HEK293 (cell line): ENCODE measurements at regions not wholly inside any gene's neighbourhood (a gene's known extent, or its start where the extent isn't known, plus 50 kb on each side); places are given as distances from the start of the nearest gene placed in this dataset.

Source experiments
- CTCF ChIA-PET: fragments of 350-600 bp; formaldehyde crosslinking; extraction: SDS; loops from one replicate; lab custom pipeline; 2021; ENCODE audit warnings: antibody characterized with exemption; lab: Yijun Ruan, JAX
- POLR2A ChIA-PET: fragments of 300-600 bp; formaldehyde crosslinking; extraction: SDS; loops from one replicate; lab custom pipeline; 2020; ENCODE audit warnings: antibody characterized with exemption, inconsistent platforms; lab: Yijun Ruan, JAX
- H3K27ac ChIP-seq: fragments of 200-500 bp; sonication (Bioruptor generic); 2 replicates; pipeline ENCODE4 v1.5.1; 2014; ENCODE audit warnings: low read depth, low read length, control low read depth, inconsistent platforms; ENCODE audit errors: extremely low read depth
- H3K36me3 ChIP-seq, 2 experiments: fragments of 200-500 bp in 1 of 2; sonication (Bioruptor generic) in 1 of 2; 1 replicate in 1 of 2; 2 replicates in 1 of 2; pipeline ENCODE4 v1.5.1; 2014 to 2017; ENCODE audit warnings: inconsistent platforms in 2 of 2, low read length in 2 of 2; ENCODE audit not compliant: control insufficient read depth in 2 of 2, insufficient read depth in 1 of 2
- H3K4me1 ChIP-seq: fragments of 200-500 bp; sonication (Bioruptor generic); 2 replicates; pipeline ENCODE4 v1.5.1; 2014; ENCODE audit warnings: mild to moderate bottlenecking, low read length, inconsistent platforms; ENCODE audit not compliant: control insufficient read depth, insufficient read depth
- H3K4me3 ChIP-seq: 2 replicates; pipeline ENCODE4 v1.5.1; 2011; ENCODE audit warnings: low read depth, mild to moderate bottlenecking, control low read depth, low read length, moderate library complexity
- H3K9me3 ChIP-seq: fragments of 200-500 bp; sonication (Bioruptor generic); 2 replicates; pipeline ENCODE4 v1.5.1; 2014; ENCODE audit warnings: low read depth, low read length, inconsistent platforms; ENCODE audit not compliant: control insufficient read depth, insufficient read depth
- GLI2 ChIP-seq: fragments of 450-650 bp; formaldehyde crosslinking; IDR thresholded peaks from 2 replicates; pipeline ENCODE4; 2017; ENCODE audit warnings: missing biosample characterization, missing genetic modification characterization, low read depth, borderline replicate concordance
- HOXD13 ChIP-seq: sonication (generic); formaldehyde crosslinking; IDR thresholded peaks from 2 replicates; pipeline ENCODE4 v1.8.0; 2022; ENCODE audit warnings: missing genetic modification reagents, borderline replicate concordance
- YY2 ChIP-seq: fragments of 450-650 bp; formaldehyde crosslinking; IDR thresholded peaks from 2 replicates; pipeline ENCODE4 v1.5.1; 2016; ENCODE audit warnings: missing biosample characterization, missing genetic modification characterization
- ZBTB17 ChIP-seq: fragments of 450-650 bp; formaldehyde crosslinking; IDR thresholded peaks from 2 replicates; pipeline ENCODE4 v1.5.1; 2016; ENCODE audit warnings: missing biosample characterization, missing genetic modification characterization
- ZFP41 ChIP-seq: fragments of 450-650 bp; formaldehyde crosslinking; IDR thresholded peaks from 2 replicates; pipeline ENCODE4 v1.5.1; 2016; ENCODE audit warnings: missing biosample characterization, missing genetic modification characterization, borderline replicate concordance
- ZNF112 ChIP-seq: fragments of 450-650 bp; formaldehyde crosslinking; IDR thresholded peaks from 2 replicates; pipeline ENCODE4 v1.5.0; 2017; ENCODE audit warnings: missing biosample characterization, missing genetic modification characterization
- ZNF157 ChIP-seq: fragments of 450-650 bp; formaldehyde crosslinking; IDR thresholded peaks from 2 replicates; pipeline ENCODE4 v1.5.1; 2016; ENCODE audit warnings: missing biosample characterization, missing genetic modification characterization
- ZNF211 ChIP-seq: fragments of 450-650 bp; formaldehyde crosslinking; IDR thresholded peaks from 2 replicates; pipeline ENCODE4 v1.5.1; 2016; ENCODE audit warnings: low read depth, missing biosample characterization, missing genetic modification characterization
- ZNF341 ChIP-seq: fragments of 450-650 bp; formaldehyde crosslinking; IDR thresholded peaks from 2 replicates; pipeline ENCODE4; 2016; ENCODE audit warnings: low read depth, missing biosample characterization, missing genetic modification characterization
- ZNF362 ChIP-seq: fragments of 450-650 bp; formaldehyde crosslinking; IDR thresholded peaks from 2 replicates; pipeline ENCODE4 v1.5.1; 2016; ENCODE audit warnings: missing biosample characterization, missing genetic modification characterization
- ZNF423 ChIP-seq: fragments of 450-650 bp; formaldehyde crosslinking; IDR thresholded peaks from 2 replicates; pipeline ENCODE4 v1.5.1; 2016; ENCODE audit warnings: missing biosample characterization, missing genetic modification characterization
- ZNF426 ChIP-seq: fragments of 450-650 bp; formaldehyde crosslinking; IDR thresholded peaks from 2 replicates; pipeline ENCODE4 v1.5.1; 2017; ENCODE audit warnings: missing biosample characterization, missing genetic modification characterization, mild to moderate bottlenecking, inconsistent platforms, moderate library complexity
- ZNF544 ChIP-seq: fragments of 450-650 bp; formaldehyde crosslinking; IDR thresholded peaks from 2 replicates; pipeline ENCODE4 v1.5.0; 2017; ENCODE audit warnings: missing biosample characterization, missing genetic modification characterization
- ZNF596 ChIP-seq: fragments of 450-650 bp; IDR thresholded peaks from 2 replicates; pipeline ENCODE4 v1.5.0; 2018; ENCODE audit warnings: missing biosample characterization, mild to moderate bottlenecking, missing genetic modification characterization, moderate library complexity
- ZNF660 ChIP-seq: fragments of 450-650 bp; IDR thresholded peaks from 2 replicates; pipeline ENCODE4 v1.5.1; 2018; ENCODE audit warnings: missing biosample characterization, mild to moderate bottlenecking, missing genetic modification characterization
- ZSCAN30 ChIP-seq: fragments of 450-650 bp; IDR thresholded peaks from 2 replicates; pipeline ENCODE4 v1.5.1; 2018; ENCODE audit warnings: missing biosample characterization, mild to moderate bottlenecking, missing genetic modification characterization, moderate library complexity
- ZSCAN5A ChIP-seq: fragments of 450-650 bp; formaldehyde crosslinking; IDR thresholded peaks from 2 replicates; pipeline ENCODE4 v1.5.1; 2016; ENCODE audit warnings: missing biosample characterization, missing genetic modification characterization
- TF ChIP-seq, protein P1 (sequence below): fragments of 450-650 bp; formaldehyde crosslinking; IDR thresholded peaks from 2 replicates; pipeline ENCODE4 v1.5.1; 2016; ENCODE audit warnings: missing biosample characterization, missing genetic modification characterization
- TF ChIP-seq, protein P2 (sequence below): fragments of 450-650 bp; formaldehyde crosslinking; IDR thresholded peaks from 2 replicates; pipeline ENCODE4 v1.5.1; 2017; ENCODE audit warnings: missing biosample characterization, missing genetic modification characterization

DNA sequence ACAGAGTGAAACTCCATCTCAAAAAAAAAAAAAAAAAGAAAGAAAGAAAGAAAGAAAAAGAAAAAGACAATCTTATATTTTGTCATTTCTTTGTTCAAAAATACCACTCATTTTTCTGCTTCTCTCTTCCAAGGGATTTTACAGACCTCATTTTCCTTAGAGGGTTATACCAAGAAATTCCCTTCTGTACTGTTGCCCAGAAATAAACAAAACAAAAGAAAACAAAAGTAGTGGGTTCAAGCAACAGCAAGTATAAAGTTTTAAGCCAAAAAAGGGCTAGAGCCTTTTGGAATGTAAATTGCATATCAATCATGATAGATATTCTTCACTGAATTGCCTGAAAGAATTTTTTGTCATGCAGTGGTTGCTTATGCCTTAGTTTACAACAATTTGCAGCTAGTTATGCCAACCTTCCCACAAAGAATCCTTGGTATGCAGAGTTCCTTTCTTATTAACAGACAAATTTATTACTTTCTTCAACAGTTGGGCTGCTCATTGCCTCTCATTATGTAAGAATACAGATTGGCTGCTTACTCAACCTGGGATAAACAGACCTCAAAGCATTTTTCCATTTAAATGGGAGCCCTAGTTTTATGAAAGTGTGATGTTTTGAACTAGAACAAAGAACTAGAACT, 129.1 kb upstream of the PPFIA2 start:
- CTCF ChIA-PET: no interaction called here
- no peaks in the 10 kb centered on the region for H3K9me3 ChIP-seq
- no peaks in the 10 kb centered on the region for H3K4me1 ChIP-seq
- no peak overlapping the region for H3K4me3 ChIP-seq
- no peaks in the 10 kb centered on the region for H3K36me3 ChIP-seq
- H3K27ac ChIP-seq: no peak overlapping the region
- POLR2A ChIA-PET: no interaction called here
- TF ChIP-seq ZSCAN30: no peak
- no peak for TF ChIP-seq YY2 (tag by site-specific recombination)

- TF ChIP-seq GLI2 (tag by site-specific recombination) (no peak), ZNF423 (tag by site-specific recombination) (no peak), ZFP41 (tag by site-specific recombination) (no peak), ZNF112 (tag by site-specific recombination) (no peak), ZNF426 (tag by site-specific recombination) (no peak), ZNF211 (tag by site-specific recombination) (no peak), ZNF157 (tag by site-specific recombination) (no peak), HOXD13 (no peak), ZSCAN5A (tag by site-specific recombination) (no peak), ZBTB17 (tag by site-specific recombination) (no peak), ZNF660 (no peak)
- TF ChIP-seq, protein P1, sequence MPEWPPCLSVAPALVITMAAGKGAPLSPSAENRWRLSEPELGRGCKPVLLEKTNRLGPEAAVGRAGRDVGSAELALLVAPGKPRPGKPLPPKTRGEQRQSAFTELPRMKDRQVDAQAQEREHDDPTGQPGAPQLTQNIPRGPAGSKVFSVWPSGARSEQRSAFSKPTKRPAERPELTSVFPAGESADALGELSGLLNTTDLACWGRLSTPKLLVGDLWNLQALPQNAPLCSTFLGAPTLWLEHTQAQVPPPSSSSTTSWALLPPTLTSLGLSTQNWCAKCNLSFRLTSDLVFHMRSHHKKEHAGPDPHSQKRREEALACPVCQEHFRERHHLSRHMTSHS (tag by site-specific recombination): no peak
- TF ChIP-seq, all 188 proteins: peak for 0
- Histone ChIP-seq H3K4me3 (no peak overlapping the region), H3K36me3 (no peaks in the 10 kb centered on the region), H3K27ac (no peak overlapping the region), H3K9me3 (no peaks in the 10 kb centered on the region), H3K4me1 (no peaks in the 10 kb centered on the region)
- CTCF ChIA-PET: no interaction called here
- POLR2A ChIA-PET: no interaction called here
Observed at GRCh38 chr12:81874586-81874985, 115.4 kb upstream of the PPFIA2 start.

- TF ChIP-seq ZNF362 (tag by site-specific recombination) (no peak), ZNF596 (tag by site-specific recombination) (no peak), ZNF341 (tag by site-specific recombination) (no peak), ZNF544 (tag by site-specific recombination) (no peak)
- TF ChIP-seq, protein P2, sequence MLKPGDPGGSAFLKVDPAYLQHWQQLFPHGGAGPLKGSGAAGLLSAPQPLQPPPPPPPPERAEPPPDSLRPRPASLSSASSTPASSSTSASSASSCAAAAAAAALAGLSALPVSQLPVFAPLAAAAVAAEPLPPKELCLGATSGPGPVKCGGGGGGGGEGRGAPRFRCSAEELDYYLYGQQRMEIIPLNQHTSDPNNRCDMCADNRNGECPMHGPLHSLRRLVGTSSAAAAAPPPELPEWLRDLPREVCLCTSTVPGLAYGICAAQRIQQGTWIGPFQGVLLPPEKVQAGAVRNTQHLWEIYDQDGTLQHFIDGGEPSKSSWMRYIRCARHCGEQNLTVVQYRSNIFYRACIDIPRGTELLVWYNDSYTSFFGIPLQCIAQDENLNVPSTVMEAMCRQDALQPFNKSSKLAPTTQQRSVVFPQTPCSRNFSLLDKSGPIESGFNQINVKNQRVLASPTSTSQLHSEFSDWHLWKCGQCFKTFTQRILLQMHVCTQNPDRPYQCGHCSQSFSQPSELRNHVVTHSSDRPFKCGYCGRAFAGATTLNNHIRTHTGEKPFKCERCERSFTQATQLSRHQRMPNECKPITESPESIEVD (tag by site-specific recombination): no peak
- TF ChIP-seq, all 188 proteins: peak for 0
- no peaks in the 10 kb centered on the region for H3K9me3 ChIP-seq
- POLR2A ChIA-PET: no interaction called here
- no peaks in the 10 kb centered on the region for H3K36me3 ChIP-seq
- no peak overlapping the region for H3K4me3 ChIP-seq
- H3K27ac ChIP-seq: no peak overlapping the region
- H3K4me1 ChIP-seq: no peaks in the 10 kb centered on the region
- CTCF ChIA-PET: no interaction called here
Observed at GRCh38 chr12:81874166-81874565, 115.0 kb upstream of the PPFIA2 start.
